AG04450 (cell line): ENCODE measurements at regions not wholly inside any gene's neighbourhood (a gene's known extent, or its start where the extent isn't known, plus 50 kb on each side); places are given as distances from the start of the nearest gene placed in this dataset.

Experiments
- CTCF ChIA-PET: fragments of 300-600, 350-600 bp; formaldehyde crosslinking; extraction: SDS; loops from one replicate; lab custom pipeline; 2022; ENCODE audit warnings: antibody characterized with exemption, inconsistent platforms; lab: Charles Lee
- POLR2A ChIA-PET: fragments of 350-600 bp; formaldehyde crosslinking; extraction: SDS; loops from one replicate; lab custom pipeline; 2021; ENCODE audit warnings: antibody characterized with exemption, inconsistent platforms; lab: Yijun Ruan, JAX
- DNase-seq: peaks from one replicate; pipeline ENCODE4 v3.0.0-alpha.2; 2011; ENCODE audit warnings: low read depth, low spot score
- H3K27ac ChIP-seq: one replicate; pipeline ENCODE4 v1.5.1; 2012; ENCODE audit warnings: low read depth, low read length, control low read depth
- H3K27me3 ChIP-seq: one replicate; pipeline ENCODE4 v1.6.0; 2012; ENCODE audit warnings: low read length; ENCODE audit not compliant: control insufficient read depth, insufficient read depth
- H3K4me3 ChIP-seq: 2 replicates; pipeline ENCODE4 v1.5.1; 2011; ENCODE audit warnings: mild to moderate bottlenecking, low read depth, low read length, control low read depth
- H3K9me3 ChIP-seq: 2 replicates; pipeline ENCODE4 v1.5.1; 2012; ENCODE audit warnings: low read length; ENCODE audit not compliant: control insufficient read depth, insufficient read depth
- TF ChIP-seq, protein P1 (sequence below): IDR thresholded peaks from 2 replicates; pipeline ENCODE4 v1.5.1; 2011; ENCODE audit warnings: low read depth, low read length, control low read depth, inconsistent platforms

DNA sequence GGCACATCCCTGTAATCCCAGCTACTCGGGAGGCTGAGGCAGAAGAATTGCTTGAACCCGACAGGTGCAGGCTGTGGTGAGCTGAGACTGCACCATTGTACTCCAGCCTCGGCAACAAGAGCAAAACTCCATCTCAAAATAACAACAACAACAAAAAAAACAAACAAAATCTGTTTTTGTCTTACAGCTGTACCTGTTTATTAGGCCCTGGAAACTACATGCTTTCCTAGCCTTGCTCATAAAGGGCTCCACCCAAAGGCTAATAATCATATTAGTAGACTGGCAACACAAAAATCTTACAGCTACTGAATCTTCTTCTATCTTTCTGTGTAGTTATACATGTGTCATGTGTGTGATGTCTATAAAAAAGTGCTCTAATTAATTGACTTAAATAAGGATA, 503.9 kb upstream of the EYS start:
- H3K9me3 ChIP-seq = peaks cover 8% of the 10 kb centered on the region
- H3K27me3 ChIP-seq = no peaks in the 10 kb centered on the region
- H3K4me3 ChIP-seq = no peak overlapping the region
- DNase-seq = no peak
- CTCF ChIA-PET = no interaction called here
- H3K27ac ChIP-seq = no peak overlapping the region
- POLR2A ChIA-PET = no interaction called here
- TF ChIP-seq, protein P1, sequence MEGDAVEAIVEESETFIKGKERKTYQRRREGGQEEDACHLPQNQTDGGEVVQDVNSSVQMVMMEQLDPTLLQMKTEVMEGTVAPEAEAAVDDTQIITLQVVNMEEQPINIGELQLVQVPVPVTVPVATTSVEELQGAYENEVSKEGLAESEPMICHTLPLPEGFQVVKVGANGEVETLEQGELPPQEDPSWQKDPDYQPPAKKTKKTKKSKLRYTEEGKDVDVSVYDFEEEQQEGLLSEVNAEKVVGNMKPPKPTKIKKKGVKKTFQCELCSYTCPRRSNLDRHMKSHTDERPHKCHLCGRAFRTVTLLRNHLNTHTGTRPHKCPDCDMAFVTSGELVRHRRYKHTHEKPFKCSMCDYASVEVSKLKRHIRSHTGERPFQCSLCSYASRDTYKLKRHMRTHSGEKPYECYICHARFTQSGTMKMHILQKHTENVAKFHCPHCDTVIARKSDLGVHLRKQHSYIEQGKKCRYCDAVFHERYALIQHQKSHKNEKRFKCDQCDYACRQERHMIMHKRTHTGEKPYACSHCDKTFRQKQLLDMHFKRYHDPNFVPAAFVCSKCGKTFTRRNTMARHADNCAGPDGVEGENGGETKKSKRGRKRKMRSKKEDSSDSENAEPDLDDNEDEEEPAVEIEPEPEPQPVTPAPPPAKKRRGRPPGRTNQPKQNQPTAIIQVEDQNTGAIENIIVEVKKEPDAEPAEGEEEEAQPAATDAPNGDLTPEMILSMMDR = no peak

DNA sequence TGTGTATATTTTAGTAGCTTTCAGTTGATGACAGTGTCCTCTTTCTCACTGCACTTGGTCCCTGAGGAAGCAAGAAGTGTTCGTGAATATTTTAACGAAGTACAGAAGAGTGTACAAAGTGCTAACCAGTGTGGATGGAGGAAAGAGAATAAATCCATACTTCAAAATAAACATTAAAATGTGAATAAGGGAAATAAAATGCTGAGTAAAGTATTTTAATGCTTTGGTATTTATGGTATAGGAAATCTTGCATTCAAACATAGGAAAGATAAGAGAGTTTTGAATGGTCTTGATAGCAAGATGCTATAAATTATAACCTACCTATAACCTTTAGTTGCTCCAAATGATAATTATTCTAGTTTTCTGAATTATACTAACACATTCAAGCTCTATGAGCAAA, 493.4 kb upstream of the EYS start:
- Histone ChIP-seq H3K4me3 (no peak overlapping the region), H3K27ac (no peak overlapping the region), H3K9me3 (peaks cover 4% of the 10 kb centered on the region), H3K27me3 (no peaks in the 10 kb centered on the region)
- TF ChIP-seq, protein P1 = no peak
- ChIA-PET POLR2A (no interaction called here), CTCF (no interaction called here)
- DNase-seq = no peak

DNA sequence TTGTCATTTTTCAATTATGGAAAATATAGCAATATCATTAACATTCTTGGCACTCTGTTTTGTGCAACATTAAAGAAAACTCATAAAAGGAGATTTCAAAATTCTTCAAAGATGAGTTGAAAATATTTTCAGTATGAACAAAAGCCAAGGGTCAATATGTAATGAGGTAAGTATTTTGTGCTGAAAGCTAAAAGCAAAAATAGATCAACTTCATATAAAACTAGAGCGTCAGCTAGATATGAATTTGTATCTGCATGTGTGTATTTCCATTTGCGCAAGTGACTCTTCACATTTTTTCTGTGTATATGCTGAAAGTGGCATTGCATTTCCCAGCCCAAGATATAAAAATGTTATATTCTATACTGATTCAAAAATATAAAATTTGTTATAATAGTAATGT, 492.1 kb upstream of the EYS start:
- CTCF ChIA-PET = no interaction called here
- DNase-seq = no peak
- H3K9me3 ChIP-seq = peaks cover 4% of the 10 kb centered on the region
- H3K4me3 ChIP-seq = no peak overlapping the region
- no peaks in the 10 kb centered on the region for H3K27me3 ChIP-seq
- TF ChIP-seq, protein P1 = no peak
- POLR2A ChIA-PET = no interaction called here
- no peak overlapping the region for H3K27ac ChIP-seq

DNA sequence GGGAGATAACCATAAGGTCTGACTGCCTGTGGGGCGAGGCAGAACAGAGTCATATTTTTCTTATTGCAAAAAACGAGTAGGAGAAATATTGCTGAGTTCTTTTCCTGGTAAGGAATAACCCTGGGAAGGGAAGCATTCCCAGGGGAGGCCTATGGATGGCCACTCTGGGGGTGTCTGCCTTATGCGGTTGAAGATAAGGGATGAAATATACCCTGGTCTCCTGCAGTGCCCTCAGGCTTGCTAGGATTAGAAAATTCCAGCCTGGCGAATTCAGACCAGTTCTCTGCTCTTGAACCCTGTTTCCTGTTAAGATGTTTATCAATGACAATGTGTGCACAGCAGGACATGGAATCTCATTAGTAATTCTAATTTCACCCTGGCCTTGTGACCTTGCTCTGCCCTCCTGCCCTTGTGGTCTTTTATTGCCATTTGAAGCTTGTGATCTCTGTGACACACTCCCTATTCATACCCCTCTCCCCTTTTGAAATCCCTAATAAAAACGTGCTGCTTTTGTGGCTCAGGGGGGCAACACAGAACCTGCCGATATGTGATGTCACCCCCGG, 491.1 kb upstream of the EYS start:
- Histone ChIP-seq H3K27me3 (no peaks in the 10 kb centered on the region), H3K27ac (no peak overlapping the region), H3K4me3 (no peak overlapping the region), H3K9me3 (peaks cover 4% of the 10 kb centered on the region)
- ChIA-PET POLR2A (no interaction called here), CTCF (no interaction called here)
- TF ChIP-seq, protein P1 = no peak
- DNase-seq = no peak

DNA sequence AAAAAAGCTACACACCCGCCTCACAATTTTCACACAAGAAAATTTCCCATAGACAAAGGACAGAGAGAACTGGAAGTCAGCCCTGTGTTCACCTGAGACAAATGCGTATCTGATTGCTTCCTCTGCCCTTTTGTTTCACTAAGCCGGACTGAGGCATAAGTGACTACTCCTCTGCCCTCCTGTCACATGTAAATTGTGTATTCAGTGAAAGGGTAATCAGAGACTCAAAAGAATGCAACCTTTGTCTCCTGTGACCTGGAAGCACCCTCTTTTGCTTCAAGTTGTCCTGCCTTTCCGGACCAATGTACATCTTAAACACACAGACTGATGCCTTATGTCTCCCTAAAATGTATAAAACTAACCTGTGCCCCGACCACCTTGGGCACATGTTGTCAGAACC, 483.8 kb upstream of the EYS start:
- Histone ChIP-seq H3K27ac (no peak overlapping the region), H3K4me3 (no peak overlapping the region), H3K9me3 (no peaks in the 10 kb centered on the region), H3K27me3 (no peaks in the 10 kb centered on the region)
- CTCF ChIA-PET = no interaction called here
- POLR2A ChIA-PET = no interaction called here
- DNase-seq = no peak
- TF ChIP-seq, protein P1 = no peak
